ENCODE measurements at regions not wholly inside any gene's neighbourhood (a gene's known extent, or its start where the extent isn't known, plus 50 kb on each side); places are given as distances from the start of the nearest gene placed in this dataset.
A peak's percentile ranks its signal among the peaks of the same experiment; 100 is the strongest.

DNA sequence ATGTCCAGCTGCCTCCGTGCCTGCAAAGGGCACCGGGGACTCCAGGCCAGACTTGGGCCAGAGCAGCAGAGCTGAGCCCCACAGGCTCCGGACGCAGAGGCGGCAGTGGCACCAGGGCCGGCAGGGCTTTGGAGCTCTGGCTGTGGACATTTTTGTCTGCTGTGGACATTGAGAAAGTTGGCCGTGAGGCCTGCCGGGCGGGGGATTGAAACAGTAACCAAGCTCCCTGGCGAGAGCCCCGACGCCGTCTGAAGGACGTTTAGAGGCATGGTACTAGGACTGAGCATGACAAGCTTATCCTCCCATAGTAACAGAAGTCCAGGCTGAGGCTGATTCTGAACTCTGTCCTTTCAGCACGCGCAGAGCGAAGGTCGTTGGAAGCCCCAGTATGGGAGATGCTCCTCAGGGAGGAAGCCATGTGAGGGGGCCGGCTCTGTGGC is 323.8 kb downstream of the AMY1C start:
- no peak overlapping the region for H3K14ac ChIP-seq (ENCODE audit: insufficient read depth, low read length)
- H3K79me2 ChIP-seq (ENCODE audit: insufficient read depth, low read length): no peaks in the 10 kb centered on the region
- H3K23me2 ChIP-seq (ENCODE audit: insufficient read length, low read depth, low read length, poor library complexity, severe bottlenecking): no peaks in the 10 kb centered on the region
- no peak overlapping the region for H3T11ph ChIP-seq (ENCODE audit: low read length)
- no peaks in the 10 kb centered on the region for H3K27me3 Mint-ChIP-seq (ENCODE audit: low read depth)
- H4K20me1 ChIP-seq (ENCODE audit: control insufficient read depth, insufficient read depth, insufficient read length): no peaks in the 10 kb centered on the region
- H3K4me3 Mint-ChIP-seq: no peak overlapping the region
- no peaks in the 10 kb centered on the region for H3K9me3 Mint-ChIP-seq
- H4K5ac ChIP-seq (ENCODE audit: insufficient read length, low read depth, low read length): no peak overlapping the region
- no peaks in the 10 kb centered on the region for H3K79me1 ChIP-seq (ENCODE audit: insufficient read depth, low read depth, low read length, poor library complexity, severe bottlenecking)
- H2BK5ac ChIP-seq (ENCODE audit: insufficient read length, low read length): no peak overlapping the region
- no peak overlapping the region for H2BK20ac ChIP-seq (ENCODE audit: low read depth, low read length, poor library complexity, severe bottlenecking)
- H3K9me3 ChIP-seq (ENCODE audit: control insufficient read depth, low read depth, low read length): no peaks in the 10 kb centered on the region
- no peak overlapping the region for H2BK15ac ChIP-seq (ENCODE audit: low read depth, low read length)
- H3K36me3 Mint-ChIP-seq (ENCODE audit: insufficient read depth in 1 of 3, low read depth in 3 of 3): no peaks in the 10 kb centered on the region
- no CpG with 5 or more reads among the region's 19 CpGs for WGBS (ENCODE audit: extremely low coverage, insufficient read length, low lambda C conversion rate)
- H3K9ac ChIP-seq (ENCODE audit: extremely low read depth, insufficient read length, low read length): no peak overlapping the region
- no peak overlapping the region for H3K23ac ChIP-seq (ENCODE audit: insufficient read length, low read depth, low read length)
- H3K56ac ChIP-seq (ENCODE audit: insufficient read length, low read depth, low read length): no peak overlapping the region
- H3K18ac ChIP-seq (ENCODE audit: insufficient read length, low read depth, low read length): no peak overlapping the region
- H3K4me1 Mint-ChIP-seq: no peaks in the 10 kb centered on the region
- H2BK120ac ChIP-seq (ENCODE audit: low read depth, low read length, poor library complexity, severe bottlenecking): no peak overlapping the region
- DNase-seq: peak; percentile 24
- no peak overlapping the region for H3K4ac ChIP-seq (ENCODE audit: low read depth, low read length)
- no peak overlapping the region for H4K91ac ChIP-seq (ENCODE audit: insufficient read length, low read depth, low read length)
- no peak overlapping the region for H2AK5ac ChIP-seq (ENCODE audit: insufficient read length, low read length)
- H3K27me3 ChIP-seq (ENCODE audit: insufficient read depth, low read length): no peaks in the 10 kb centered on the region
- H2AFZ ChIP-seq (ENCODE audit: low read length): no peak overlapping the region
- no peak overlapping the region for H3K27ac ChIP-seq (ENCODE audit: insufficient read length, low read depth, low read length)
- H2BK12ac ChIP-seq (ENCODE audit: insufficient read length, low read depth, low read length): no peak overlapping the region
- no peak overlapping the region for H3K4me2 ChIP-seq (ENCODE audit: insufficient read depth, insufficient read length, low read length)
- no peak overlapping the region for H4K8ac ChIP-seq (replicated peaks; ENCODE audit: insufficient read length, low read depth, low read length)
- H3K27ac Mint-ChIP-seq: no peak overlapping the region; a peak in 1 of 7 replicates
- TF ChIP-seq, protein P1, sequence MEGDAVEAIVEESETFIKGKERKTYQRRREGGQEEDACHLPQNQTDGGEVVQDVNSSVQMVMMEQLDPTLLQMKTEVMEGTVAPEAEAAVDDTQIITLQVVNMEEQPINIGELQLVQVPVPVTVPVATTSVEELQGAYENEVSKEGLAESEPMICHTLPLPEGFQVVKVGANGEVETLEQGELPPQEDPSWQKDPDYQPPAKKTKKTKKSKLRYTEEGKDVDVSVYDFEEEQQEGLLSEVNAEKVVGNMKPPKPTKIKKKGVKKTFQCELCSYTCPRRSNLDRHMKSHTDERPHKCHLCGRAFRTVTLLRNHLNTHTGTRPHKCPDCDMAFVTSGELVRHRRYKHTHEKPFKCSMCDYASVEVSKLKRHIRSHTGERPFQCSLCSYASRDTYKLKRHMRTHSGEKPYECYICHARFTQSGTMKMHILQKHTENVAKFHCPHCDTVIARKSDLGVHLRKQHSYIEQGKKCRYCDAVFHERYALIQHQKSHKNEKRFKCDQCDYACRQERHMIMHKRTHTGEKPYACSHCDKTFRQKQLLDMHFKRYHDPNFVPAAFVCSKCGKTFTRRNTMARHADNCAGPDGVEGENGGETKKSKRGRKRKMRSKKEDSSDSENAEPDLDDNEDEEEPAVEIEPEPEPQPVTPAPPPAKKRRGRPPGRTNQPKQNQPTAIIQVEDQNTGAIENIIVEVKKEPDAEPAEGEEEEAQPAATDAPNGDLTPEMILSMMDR (conservative IDR thresholded peaks at IDR 0.05): no peak
- H3K4me1 ChIP-seq (ENCODE audit: insufficient read depth, low read length): no peaks in the 10 kb centered on the region

Measured in H9 (cell line).